Posterior vena cava (tissue), 2 donors: ENCODE measurements at regions not wholly inside any gene's neighbourhood (a gene's known extent, or its start where the extent isn't known, plus 50 kb on each side); places are given as distances from the start of the nearest gene placed in this dataset.
"Not testable (repeated sequence)": the region's sequence is repeated elsewhere in the genome, so short reads cannot be mapped to it uniquely, and the experiment has no call there.

Experiments
- DNase-seq: peaks from one replicate; pipeline ENCODE4 v3.0.0-alpha.2; 2020; ENCODE audit warnings: low spot score
- intact Hi-C, 2 donors: fragments of 100-400 bp; cut with DNase I; formaldehyde crosslinking; loops; one replicate each; pipeline versions ENCODE4 v1.14.1 to v1.14.2; 2022 to 2023
- donor health status: DM: yes; HTN: yes; CAD: no.
- donor health status: DM: yes; HTN: yes; CAD: no.

DNA sequence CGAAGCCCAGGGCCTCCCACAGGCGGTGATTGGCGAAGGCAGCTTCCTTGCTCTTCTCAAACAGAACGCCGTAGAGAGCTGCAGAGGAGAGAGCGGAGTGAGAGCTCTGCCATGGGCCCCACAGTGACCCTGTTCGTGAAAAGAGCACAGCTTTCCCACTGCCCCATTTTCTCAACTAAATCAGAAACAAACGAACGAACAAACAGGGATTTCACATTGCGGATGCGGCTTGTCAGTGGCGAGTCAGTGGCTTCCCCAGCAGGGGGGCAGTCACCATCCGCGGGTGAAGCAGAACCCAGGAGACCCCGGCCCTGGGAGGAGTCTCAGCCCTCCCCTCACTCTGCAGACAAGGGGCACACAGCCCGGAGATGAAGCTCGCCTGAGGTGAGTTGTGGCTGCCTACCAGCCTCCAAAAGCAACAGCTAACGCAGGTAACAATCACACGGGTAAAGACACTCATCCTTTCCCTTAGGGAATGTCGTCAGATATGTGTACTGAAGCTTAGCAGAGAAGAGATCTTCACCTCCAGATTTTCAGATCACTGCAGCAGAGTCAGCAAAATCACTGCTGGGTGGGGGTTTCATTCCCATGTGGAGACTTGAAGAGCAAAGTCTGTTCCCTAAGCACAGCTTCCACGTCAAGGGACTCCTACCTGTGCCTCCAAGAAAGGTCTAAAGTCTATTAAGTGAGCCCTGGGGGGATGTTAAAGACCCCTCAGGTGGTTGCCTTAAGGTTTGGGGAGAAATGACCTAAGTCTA lies 51.2 kb upstream of the GPR31 start:
- intact Hi-C loops, result no loop called here
- DNase-seq, result no peak

DNA sequence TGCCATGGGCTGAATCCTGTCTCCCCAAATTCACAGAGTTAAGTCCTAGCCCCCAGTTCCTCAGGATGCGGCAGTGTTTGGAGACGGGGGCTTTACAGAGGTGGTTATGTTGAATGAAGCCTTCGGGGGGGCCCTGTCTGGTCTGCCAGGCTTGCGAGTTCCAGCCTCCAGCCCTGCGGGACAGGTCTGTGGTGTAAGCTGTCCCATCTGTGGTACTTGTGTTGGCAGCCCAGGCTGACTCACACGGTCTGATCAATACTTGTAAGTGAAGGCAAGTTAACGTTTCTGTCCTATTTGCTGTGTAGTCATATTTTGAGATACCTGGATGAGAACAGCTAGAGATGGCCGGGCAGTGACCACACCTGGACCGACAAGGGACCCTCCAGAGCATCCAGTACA lies 51.8 kb upstream of the GPR31 start:
- DNase-seq, result no peak
- intact Hi-C loops, result no loop called here

DNA sequence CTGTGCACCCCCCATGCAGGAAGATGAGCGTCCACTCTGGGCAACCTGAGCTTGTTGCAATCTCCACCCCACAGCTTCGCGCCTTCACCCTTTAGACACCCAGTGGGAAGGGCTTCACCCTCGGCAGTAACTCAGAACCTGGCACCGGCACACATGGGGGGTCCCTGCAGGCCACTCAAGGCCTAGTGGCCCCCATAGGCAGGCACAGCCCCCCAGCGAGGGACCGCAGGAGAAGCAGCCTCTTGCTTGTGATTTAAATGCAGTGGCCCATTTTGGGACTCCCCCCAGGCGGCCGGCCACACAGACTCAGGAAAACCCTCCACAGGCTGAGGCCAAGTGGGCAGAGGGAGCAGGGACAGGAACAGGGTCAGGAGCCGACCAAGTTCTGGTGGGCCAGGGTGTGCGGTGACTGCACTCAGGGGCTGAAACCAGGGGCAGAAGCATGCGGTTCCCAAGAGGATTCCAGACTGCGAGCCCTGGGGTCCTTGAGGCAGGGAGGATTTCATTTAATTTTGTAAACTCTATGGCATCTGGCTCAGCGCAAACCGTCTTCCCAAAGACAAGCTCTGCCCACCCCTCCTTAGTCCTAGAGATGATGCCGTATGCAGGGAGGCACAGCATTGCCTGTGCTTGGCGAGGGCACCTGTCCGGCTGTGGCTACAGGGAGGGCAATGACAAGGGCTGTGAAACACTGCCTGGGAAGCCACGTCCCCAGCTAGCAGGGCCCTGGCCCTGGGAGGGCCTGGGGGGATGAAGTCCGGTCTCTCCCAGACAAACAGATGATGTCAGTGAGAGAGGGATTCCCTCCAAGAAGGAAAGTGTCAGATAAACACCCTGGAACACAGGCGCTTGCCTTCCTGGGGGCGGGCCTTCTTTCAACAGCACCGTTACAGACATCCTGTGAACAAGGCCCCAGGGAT lies 52.9 kb upstream of the GPR31 start:
- no peak for DNase-seq
- intact Hi-C loops, result loop anchor here in 1 of 2 donors (10.0 kb wide), 1 partner anchor 684 kb away; no protein-coding TSS in a partner anchor

DNA sequence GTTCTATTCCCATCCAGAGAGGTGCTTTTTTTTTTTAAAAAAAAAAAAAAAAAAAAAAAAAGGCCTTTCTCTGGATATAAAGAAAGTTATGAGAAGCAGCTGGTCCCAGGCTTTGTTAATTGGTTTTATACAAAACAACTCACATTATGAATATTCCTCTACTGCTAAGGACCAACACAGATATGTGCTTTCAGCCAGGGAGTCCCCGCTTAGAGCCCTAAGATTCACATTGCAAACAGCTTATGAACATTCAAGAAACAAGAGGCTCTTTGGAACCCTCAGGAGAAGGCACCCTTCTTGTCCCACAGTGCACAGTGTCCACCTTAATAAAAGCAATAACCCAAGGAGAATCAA lies 53.5 kb upstream of the GPR31 start:
- DNase-seq, result no peak
- intact Hi-C loops, result loop anchor here in 1 of 2 donors (10.0 kb wide), 1 partner anchor 684 kb away; no protein-coding TSS in a partner anchor

DNA sequence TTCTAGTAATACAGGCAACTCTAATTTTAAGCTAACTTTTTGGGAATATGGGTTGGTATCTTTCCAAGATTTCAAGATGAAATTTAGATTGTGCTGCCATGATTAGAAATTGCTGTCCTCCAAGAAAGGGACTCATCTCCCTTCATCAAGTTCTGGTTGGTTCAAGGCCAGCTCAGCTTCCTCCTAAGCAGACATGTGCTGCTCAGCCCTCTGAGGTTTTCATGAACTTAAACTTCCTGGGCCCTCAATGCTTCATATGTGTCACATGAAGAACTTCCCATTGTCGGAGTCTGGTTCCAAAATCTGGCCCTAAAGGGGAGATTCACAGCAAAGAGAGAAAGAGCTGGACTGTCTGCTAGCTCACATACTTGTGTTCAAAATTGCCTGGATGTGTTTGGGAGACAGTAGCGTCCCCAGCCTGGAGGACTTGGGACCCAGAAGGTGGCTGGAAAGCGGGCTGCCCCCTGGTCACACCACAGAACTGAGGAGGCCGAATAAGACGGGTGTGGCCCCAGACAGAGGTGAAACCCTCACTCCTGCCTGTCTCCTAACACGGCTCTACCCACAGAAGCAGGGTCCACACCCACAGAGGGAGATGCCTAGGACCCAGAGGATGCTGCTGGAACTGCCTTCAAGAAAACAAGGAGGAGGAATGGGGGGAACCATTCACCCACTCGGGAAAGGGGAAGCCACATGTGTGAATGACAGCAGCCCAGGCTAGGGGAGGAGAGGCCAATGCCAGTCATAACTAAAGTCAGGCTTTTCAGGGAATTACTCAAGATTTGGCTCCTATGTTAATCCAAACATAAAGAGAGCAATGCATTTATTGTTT lies 54.3 kb upstream of the GPR31 start:
- no peak for DNase-seq
- intact Hi-C loops, result loop anchor here in 1 of 2 donors (10.0 kb wide), 1 partner anchor 683 kb away; no protein-coding TSS in a partner anchor

DNA sequence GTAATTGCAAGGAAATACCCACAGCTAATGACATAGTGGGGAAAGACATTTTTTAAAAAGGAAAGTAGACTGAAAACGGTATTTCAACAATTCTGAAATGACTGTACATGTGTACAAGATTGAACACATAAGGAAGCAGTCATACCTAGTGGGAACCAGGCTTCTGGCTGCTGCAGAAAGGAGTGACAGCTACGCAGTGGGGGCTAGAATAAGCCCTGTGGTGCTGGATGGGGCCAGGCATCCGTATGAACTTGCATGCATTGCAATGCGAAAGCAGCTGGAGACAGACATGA lies 54.9 kb upstream of the GPR31 start:
- intact Hi-C loops, result loop anchor here in 1 of 2 donors (10.0 kb wide), 1 partner anchor 682 kb away; no protein-coding TSS in a partner anchor
- DNase-seq, result no peak

DNA sequence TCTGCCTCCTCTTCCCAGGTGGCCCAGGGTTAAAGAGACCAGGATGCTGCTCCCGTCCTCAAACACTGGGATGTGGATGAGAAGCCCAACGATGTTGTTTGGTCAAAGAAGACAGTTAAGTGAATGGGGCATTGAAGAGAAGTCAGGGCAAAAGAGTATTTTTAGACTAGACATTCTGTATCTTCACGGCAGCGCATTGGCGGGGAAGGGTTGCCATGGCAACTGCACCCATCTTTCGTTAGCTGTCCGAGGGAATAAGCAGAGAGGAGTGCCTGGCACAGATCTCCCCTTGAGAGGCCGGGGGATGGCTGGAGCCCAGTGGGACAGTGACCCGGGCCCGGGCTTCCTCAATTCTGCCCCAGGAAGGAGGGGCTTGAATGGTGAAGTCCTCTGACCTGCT lies 56.4 kb upstream of the GPR31 start:
- intact Hi-C loops, result loop anchor here in 1 of 2 donors (10.0 kb wide), 1 partner anchor 681 kb away; no protein-coding TSS in a partner anchor
- no peak for DNase-seq

DNA sequence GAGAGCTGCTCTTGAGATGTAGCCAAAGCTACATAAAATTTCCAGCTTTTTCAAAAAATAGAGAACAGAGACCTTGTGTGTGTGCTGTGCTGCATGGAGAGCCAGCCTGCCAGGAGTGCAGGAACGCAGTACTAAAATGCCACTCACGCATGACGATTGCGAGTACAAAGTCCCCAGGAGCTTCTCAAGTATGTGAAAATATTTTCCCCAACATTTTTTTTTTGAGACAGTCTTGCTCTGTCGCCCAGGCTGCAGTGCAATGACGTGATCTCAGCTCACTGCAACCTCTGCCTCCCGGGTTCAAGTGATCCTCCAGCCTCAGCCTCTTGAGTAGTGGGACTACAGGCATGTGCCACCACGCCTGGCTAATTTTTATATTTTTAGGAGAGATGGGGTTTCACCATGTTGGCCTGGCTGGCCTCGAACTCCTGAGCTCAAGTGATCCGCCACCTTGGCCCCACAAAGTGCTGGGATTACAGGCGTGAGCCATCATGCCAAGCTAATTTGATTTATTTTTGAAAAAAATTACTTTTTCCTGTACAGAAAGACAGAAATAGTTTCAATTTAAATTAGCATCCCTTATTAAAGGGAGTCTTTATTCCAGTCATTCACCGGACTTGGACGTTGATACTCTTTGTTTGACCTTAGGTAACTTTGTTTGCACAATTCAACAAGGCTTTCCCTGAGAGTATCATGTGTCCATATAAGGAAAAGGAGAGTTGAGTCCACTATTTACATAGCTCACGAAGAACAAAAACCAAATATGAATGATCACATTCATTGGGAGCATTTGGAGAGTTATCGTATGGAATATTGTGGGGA lies 57.9 kb upstream of the GPR31 start:
- intact Hi-C loops, result loop anchor here in 1 of 2 donors (10.0 kb wide), 1 partner anchor 679 kb away; no protein-coding TSS in a partner anchor
- DNase-seq, result not testable (repeated sequence)

DNA sequence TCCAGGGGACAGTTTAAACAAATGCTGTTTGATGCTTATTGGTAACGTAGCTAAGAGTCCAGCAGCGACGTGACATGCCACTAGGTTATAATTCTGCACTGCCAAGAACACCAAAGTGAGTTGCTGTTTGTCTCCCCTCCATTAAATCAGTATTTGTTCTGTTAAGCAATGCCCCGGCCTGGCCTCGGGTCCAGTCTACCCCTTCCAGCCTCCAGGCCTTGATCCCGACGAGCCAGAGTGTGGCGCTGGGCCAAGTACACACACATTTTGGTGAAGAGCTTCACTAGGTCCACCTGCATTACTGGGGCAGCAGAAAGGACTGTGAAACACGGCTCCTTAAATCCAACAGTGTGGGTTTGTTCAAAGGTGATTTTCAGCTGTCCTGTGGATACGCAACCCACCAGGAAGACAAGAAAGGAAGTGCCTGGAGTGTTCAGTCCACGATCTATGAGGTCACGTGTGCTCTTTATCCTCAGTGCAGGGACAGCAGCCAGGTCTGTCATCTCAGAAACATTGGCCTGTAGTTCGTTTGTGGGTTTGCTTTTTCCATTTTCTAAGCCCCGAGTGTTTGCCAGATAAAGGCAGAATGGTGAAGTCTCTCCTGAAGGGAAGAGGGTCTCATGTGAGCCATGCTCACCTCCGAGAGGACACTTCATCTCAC lies 58.7 kb upstream of the GPR31 start:
- intact Hi-C loops, result loop anchor here in 1 of 2 donors (10.0 kb wide), 1 partner anchor 678 kb away; no protein-coding TSS in a partner anchor
- DNase-seq, result not testable (repeated sequence)

DNA sequence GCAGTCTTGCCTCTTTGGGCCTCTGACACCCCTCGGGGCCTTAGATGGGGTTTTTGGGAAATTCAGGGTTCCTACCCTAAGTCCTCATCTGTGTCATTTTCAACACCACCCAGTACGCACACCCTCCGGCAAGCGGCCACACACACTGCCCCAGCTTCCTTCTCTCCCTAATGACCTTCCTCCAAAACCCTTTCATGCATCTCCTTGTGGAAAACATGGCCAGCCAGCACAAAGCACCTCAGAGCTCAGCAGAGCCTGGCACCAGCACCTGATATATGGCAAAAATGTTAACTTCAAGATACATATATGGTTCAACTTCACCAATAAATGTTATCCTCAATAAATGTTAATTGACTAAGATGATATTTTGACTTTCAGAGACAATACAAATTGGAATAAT lies 59.3 kb upstream of the GPR31 start:
- intact Hi-C loops, result loop anchor here in 1 of 2 donors (10.0 kb wide), 1 partner anchor 678 kb away; no protein-coding TSS in a partner anchor
- DNase-seq, result not testable (repeated sequence)

DNA sequence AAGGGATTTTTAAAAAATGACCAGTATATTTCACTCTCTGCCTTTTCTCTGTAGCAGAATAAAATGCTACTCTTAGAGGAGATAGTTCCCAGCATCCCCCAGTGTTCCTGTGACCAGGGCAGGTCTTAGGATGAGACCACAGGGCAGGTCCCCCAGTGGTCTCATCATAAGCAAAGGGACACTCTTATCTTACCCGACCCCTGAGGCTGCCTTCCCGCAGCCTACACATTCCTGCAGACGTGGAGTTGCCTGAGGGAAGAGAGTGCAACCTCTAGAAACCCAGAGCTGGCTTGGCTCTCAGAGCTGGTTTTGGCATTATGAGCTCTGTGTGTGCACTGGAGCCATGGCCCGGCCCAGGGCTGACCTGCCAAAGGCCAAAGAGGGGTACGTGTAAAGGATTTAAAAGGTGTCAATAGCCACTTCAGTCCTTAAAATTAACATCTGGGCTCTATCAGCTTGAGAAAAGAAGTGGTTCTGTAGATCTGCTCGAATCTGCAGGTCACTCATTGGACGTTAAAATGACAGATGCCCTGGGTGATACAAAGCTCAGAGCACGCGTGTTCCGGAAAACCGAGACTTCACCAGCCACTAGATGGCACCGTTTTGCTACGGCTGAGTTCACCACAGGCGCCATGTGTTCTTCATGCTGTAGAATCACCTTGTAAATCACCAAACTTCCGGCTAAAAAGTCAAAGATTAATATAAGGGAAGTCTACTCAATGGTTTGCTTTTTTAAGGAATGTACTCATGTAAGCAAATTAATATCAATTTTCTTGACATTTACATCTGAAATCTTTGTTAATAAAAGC lies 60.4 kb upstream of the GPR31 start:
- not testable (repeated sequence) for DNase-seq
- intact Hi-C loops, result loop anchor here in 1 of 2 donors (10.0 kb wide), 1 partner anchor 677 kb away; no protein-coding TSS in a partner anchor

DNA sequence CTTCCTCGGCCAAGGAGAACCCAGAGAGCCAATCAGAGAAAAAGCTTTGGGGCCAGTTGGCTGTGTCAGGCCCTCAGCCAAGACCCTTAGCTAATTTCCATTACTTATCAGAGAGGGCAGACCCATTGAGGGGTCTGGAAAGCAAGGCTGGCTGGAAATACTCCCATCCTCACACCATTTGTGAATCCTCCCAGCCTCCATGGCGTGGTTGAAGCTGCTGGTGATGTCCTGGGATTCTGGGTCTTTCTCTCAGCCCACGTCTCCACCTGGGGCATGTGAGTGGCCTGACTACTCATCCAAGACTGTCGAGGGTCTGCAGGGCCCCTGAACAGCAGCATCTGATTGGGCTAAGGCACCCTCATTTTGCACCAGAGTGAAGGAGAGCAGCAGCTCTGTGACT lies 61.3 kb upstream of the GPR31 start:
- not testable (repeated sequence) for DNase-seq
- intact Hi-C loops, result loop anchor here in 1 of 2 donors (10.0 kb wide), 1 partner anchor 676 kb away; no protein-coding TSS in a partner anchor

DNA sequence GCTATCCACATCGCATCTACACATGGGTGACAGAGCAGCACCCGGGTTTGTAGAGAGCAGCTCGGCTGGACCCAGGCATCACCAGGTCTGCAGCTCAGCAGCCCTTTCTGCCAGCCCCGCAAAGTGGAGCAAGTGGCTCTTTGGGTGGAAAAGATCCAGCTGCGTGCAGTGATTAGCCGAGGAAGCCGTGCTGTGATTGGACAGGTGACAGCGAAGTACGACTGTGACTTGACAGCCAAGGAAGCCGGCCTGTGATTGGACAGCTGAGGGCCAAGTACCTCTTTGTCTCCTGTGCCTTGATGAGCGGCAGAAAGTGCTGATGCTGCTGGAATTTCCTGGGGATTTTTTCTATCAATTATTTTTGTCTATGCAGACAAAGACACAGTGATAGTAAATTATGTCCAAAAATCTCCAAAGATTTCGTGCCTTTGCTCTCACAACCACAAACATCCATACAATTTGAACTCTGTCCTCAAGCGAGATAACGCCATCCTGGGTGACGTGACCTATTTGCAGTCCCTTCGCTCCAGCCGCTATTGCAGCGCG lies 62.3 kb upstream of the GPR31 start:
- intact Hi-C loops, result loop anchor here in 1 of 2 donors (10.0 kb wide), 1 partner anchor 675 kb away; no protein-coding TSS in a partner anchor
- no peak for DNase-seq

DNA sequence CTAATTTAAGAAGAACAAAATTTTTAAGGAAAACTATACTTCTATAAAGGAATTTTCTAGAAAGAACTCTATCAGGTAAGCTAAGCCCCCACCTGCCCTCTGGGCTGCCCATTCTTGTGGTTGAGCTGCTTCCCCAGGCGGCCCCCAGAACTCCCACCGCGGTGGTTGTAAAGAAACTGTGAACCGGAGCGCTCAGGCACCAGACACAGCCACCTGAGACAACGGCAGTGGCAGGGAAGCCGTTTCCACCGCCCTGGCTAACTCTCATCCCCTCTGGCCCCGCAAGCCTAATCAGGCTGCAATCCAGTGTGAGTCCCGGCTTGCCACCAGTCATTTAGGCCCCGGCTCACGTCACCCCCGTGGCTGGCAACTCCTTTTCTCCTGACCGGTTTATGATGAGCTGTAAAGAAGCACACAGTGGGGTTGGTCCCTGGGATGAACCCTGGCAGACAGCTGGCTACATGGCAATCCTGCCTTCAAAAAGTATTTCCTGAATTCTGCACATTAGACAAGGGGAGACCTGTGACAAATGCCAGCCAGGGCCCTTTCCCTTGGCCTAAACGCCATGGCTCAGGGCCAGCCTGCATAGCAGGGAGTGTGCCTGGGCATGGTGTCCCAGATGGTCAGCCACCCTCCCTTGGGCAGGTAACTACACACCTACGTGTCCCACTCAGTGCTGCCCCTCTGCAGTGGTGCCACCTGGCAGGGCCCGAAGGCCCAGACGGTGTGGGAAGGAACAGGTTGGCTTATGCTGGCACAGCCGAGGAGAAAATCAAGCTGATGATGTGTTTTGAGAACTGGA lies 63.8 kb upstream of the GPR31 start:
- intact Hi-C loops, result no loop called here
- no peak for DNase-seq

DNA sequence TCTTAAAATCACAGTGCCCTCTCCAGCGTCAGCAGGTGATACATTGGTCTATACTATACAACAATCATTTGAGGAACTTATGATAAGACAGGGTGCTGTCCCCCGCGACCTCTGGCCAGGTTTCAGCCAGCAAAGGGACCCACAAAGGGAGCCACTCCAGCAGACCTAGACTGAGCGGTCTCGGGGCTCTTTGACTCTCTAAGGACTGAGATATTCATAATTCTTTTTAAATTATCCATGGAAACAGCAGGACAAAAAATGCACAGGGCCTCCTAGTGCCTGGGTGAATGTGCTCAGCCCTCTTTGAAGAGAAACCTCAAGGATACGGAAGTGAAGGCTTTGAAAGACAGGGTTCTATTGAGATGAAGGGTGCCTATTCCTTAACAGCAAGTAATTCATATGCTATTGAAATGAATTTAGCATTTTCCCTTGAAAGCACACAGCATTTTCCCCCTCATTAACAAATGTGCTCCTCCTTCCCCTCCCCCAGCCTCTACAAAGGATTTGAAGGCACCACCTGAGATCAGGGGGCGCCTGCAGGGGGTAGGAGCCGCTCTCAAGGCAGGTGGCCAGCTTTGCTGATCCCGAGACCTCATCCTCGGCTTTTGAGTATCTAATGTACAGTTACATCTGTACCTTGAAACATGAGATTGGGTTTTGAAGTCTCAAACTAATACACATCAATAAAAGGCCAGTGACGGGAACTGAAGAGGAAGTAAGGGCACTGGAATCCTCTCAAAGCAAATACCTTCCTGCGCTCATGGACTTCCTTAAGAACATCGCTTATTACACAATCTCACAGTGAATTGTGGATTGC lies 65.3 kb upstream of the UNC93A start:
- intact Hi-C loops, DNase-seq: not testable (repeated sequence)
